ENCODE measurements at regions not wholly inside any gene's neighbourhood (a gene's known extent, or its start where the extent isn't known, plus 50 kb on each side); places are given as distances from the start of the nearest gene placed in this dataset.

GRCh38 chr12:18828483-18828882 lies 90.6 kb downstream of the CAPZA3 start:
- TF ChIP-seq POLR2A (IDR thresholded peaks at IDR 0.05; ENCODE audit: control extremely low read depth in 1 of 2, low read depth in 2 of 2, low read length in 2 of 2) (no peak), EP300 (IDR thresholded peaks at IDR 0.05; ENCODE audit: borderline replicate concordance in 1 of 2, low read depth in 2 of 2, low read length in 2 of 2) (no peak), CEBPB (IDR thresholded peaks at IDR 0.05; ENCODE audit: low read depth, low read length) (no peak), CTCF (IDR thresholded peaks at IDR 0.05; ENCODE audit: control extremely low read depth in 1 of 3, insufficient read depth in 1 of 3, low read depth in 1 of 3, low read length in 3 of 3) (no peak)

Measured in H1 (cell line).